Mammary epithelial cell (primary cell): ENCODE measurements at regions not wholly inside any gene's neighbourhood (a gene's known extent, or its start where the extent isn't known, plus 50 kb on each side); places are given as distances from the start of the nearest gene placed in this dataset.

Experiments used
- EZH2 ChIP-seq: IDR thresholded peaks from 2 replicates; pipeline ENCODE4 v1.6.1; 2012; ENCODE audit warnings: low read length, inconsistent platforms, borderline replicate concordance
- TF ChIP-seq, protein P1 (sequence below), 2 donors: IDR thresholded peaks in 1 of 2; conservative IDR thresholded peaks in 1 of 2; 2 replicates each; pipeline ENCODE4 v1.5.1; 2011 to 2012; ENCODE audit warnings: inconsistent platforms in 2 of 2, low read length in 2 of 2, mild to moderate bottlenecking in 2 of 2, control low read depth in 1 of 2, low read depth in 1 of 2; ENCODE audit not compliant: insufficient read depth in 1 of 2; ENCODE audit errors: extremely low read depth in 1 of 2

DNA sequence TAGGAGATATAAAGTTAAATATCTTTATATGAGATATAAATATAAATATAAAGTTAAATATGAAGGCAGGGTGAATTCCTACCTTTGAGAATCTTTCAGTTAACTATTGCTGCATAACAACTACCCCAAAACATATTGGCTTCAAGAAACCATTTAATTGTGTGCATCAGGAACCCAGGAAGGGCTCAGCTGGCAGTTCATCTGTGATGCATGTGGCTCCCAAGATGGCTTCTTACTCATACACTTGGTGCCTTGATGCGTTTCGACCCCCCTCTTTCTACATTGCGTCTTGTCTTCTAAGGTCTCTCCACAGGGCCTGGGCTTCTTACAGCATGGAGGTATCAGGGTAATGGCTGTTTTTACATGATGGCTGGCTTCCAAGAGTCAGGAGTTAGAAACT lies 253.9 kb upstream of the CRY1 start:
- TF ChIP-seq, protein P1, sequence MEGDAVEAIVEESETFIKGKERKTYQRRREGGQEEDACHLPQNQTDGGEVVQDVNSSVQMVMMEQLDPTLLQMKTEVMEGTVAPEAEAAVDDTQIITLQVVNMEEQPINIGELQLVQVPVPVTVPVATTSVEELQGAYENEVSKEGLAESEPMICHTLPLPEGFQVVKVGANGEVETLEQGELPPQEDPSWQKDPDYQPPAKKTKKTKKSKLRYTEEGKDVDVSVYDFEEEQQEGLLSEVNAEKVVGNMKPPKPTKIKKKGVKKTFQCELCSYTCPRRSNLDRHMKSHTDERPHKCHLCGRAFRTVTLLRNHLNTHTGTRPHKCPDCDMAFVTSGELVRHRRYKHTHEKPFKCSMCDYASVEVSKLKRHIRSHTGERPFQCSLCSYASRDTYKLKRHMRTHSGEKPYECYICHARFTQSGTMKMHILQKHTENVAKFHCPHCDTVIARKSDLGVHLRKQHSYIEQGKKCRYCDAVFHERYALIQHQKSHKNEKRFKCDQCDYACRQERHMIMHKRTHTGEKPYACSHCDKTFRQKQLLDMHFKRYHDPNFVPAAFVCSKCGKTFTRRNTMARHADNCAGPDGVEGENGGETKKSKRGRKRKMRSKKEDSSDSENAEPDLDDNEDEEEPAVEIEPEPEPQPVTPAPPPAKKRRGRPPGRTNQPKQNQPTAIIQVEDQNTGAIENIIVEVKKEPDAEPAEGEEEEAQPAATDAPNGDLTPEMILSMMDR (conservative IDR thresholded peaks at IDR 0.05 in 1 of 2, IDR thresholded peaks at IDR 0.05 in 1 of 2; ENCODE audit: extremely low read depth in 1 of 2, insufficient read depth in 1 of 2, low read depth in 1 of 2, low read length in 2 of 2): no peak
- no peak for TF ChIP-seq EZH2
